DMS79 treated with DMSO at 0.1 percent for 48 hours (cell line): ENCODE measurements at regions not wholly inside any gene's neighbourhood (a gene's known extent, or its start where the extent isn't known, plus 50 kb on each side); places are given as distances from the start of the nearest gene placed in this dataset.

Experiments used
- DNase-seq: peaks from one replicate; lab custom pipeline; 2025; lab: John Stamatoyannopoulos, UW

GRCh38 chr3:117519776-117520175 lies 810.2 kb downstream of the TUSC7 start:
- peak; percentile 84 for DNase-seq

GRCh38 chr3:117520582-117520981 lies 811.0 kb downstream of the TUSC7 start:
- no peak for DNase-seq

GRCh38 chr3:117523418-117523817 lies 813.8 kb downstream of the TUSC7 start:
- DNase-seq = no peak

- DNase-seq = no peak
These were observed 815.3 kb downstream of the TUSC7 start for GRCh38 chr3:117524890-117525289.

GRCh38 chr3:117526470-117527079 lies 817.0 kb downstream of the TUSC7 start:
- no peak for DNase-seq

GRCh38 chr3:117527346-117527745 lies 817.8 kb downstream of the TUSC7 start:
- DNase-seq = no peak

- no peak for DNase-seq
These were observed 819.1 kb downstream of the TUSC7 start for GRCh38 chr3:117528688-117529087.

GRCh38 chr3:117531078-117531767 lies 821.6 kb downstream of the TUSC7 start:
- no peak for DNase-seq

GRCh38 chr3:117532268-117532667 lies 822.7 kb downstream of the TUSC7 start:
- no peak for DNase-seq

- DNase-seq = no peak
These were observed 824.6 kb downstream of the TUSC7 start for GRCh38 chr3:117534138-117534537.

GRCh38 chr3:117536006-117536405 lies 826.4 kb downstream of the TUSC7 start:
- DNase-seq = no peak

- no peak for DNase-seq
These were observed 828.4 kb downstream of the TUSC7 start for GRCh38 chr3:117537949-117538348.

GRCh38 chr3:117539729-117540128 lies 830.1 kb downstream of the TUSC7 start:
- DNase-seq = no peak

- peak; percentile 66 for DNase-seq
These were observed 831.0 kb downstream of the TUSC7 start for GRCh38 chr3:117540597-117540996.

- no peak for DNase-seq
These were observed 832.1 kb downstream of the TUSC7 start for GRCh38 chr3:117541721-117542120.

GRCh38 chr3:117543521-117543920 lies 833.9 kb downstream of the TUSC7 start:
- DNase-seq = no peak

- no peak for DNase-seq
These were observed 835.9 kb downstream of the TUSC7 start for GRCh38 chr3:117545484-117545883.

GRCh38 chr3:117547956-117548550 lies 838.5 kb downstream of the TUSC7 start:
- no peak for DNase-seq

- no peak for DNase-seq
These were observed 839.0 kb downstream of the TUSC7 start for GRCh38 chr3:117548600-117548999.

GRCh38 chr3:117549716-117550115 lies 840.1 kb downstream of the TUSC7 start:
- DNase-seq = no peak

- no peak for DNase-seq
These were observed 841.2 kb downstream of the TUSC7 start for GRCh38 chr3:117550766-117551165.

- DNase-seq = no peak
These were observed 843.9 kb downstream of the TUSC7 start for GRCh38 chr3:117553461-117553860.

GRCh38 chr3:117556646-117557407 lies 847.2 kb downstream of the TUSC7 start:
- DNase-seq = no peak
